SK-N-SH (cell line): ENCODE measurements at regions not wholly inside any gene's neighbourhood (a gene's known extent, or its start where the extent isn't known, plus 50 kb on each side); places are given as distances from the start of the nearest gene placed in this dataset.
"Not testable (repeated sequence)": the region's sequence is repeated elsewhere in the genome, so short reads cannot be mapped to it uniquely, and the experiment has no call there.

Experiments used
- CTCF ChIA-PET: fragments of 300-600, 350-600 bp; formaldehyde crosslinking; extraction: SDS; loops from one replicate; lab custom pipeline; 2021; lab: Yijun Ruan, JAX
- POLR2A ChIA-PET: fragments of 350-600 bp; sonication (Branson Sonifier 250); formaldehyde crosslinking; extraction: SDS; loops from one replicate; lab custom pipeline; 2020; ENCODE audit warnings: antibody characterized with exemption, inconsistent platforms; lab: Yijun Ruan, JAX
- DNase-seq: peaks from one replicate; pipeline ENCODE4 v3.0.0; 2012
- H2AFZ ChIP-seq: fragments of 200-600 bp; sonication (generic); 2 replicates; pipeline ENCODE4 v1.8.1; 2016; ENCODE audit warnings: antibody characterized with exemption, mild to moderate bottlenecking, low read depth
- H3F3A ChIP-seq: fragments of 200-600 bp; sonication (generic); replicated peaks from 2 replicates; pipeline ENCODE3; 2016; ENCODE audit warnings: antibody characterized with exemption, mild to moderate bottlenecking; ENCODE audit not compliant: insufficient read depth
- H3K27ac ChIP-seq, 2 experiments: fragments of 200-500 bp in 1 of 2; fragments of 200-600 bp in 1 of 2; sonication (Bioruptor generic) in 1 of 2; sonication (generic), shearing (Covaris generic) in 1 of 2; 2 replicates each; pipeline versions ENCODE4 v1.5.1 to v1.6.1; 2014 to 2016; ENCODE audit warnings: low read depth in 2 of 2, inconsistent platforms in 1 of 2, low read length in 1 of 2, mild to moderate bottlenecking in 1 of 2, mixed read lengths in 1 of 2
- H3K27me3 ChIP-seq: fragments of 200-600 bp; sonication (generic), shearing (Covaris generic); 2 replicates; pipeline ENCODE4 v1.6.1; 2016; ENCODE audit warnings: mixed run types; ENCODE audit not compliant: insufficient read depth
- H3K36me3 ChIP-seq, 2 experiments: fragments of 200-500 bp in 1 of 2; fragments of 200-600 bp in 1 of 2; sonication (Bioruptor generic) in 1 of 2; sonication (generic) in 1 of 2; replicated peaks in 1 of 2; 2 replicates each; pipeline versions ENCODE3 to v1.5.1; 2014 to 2016; ENCODE audit warnings: low read length in 1 of 2, mild to moderate bottlenecking in 1 of 2; ENCODE audit not compliant: insufficient read depth in 2 of 2, control insufficient read depth in 1 of 2
- H3K4me1 ChIP-seq, 2 experiments: fragments of 200-500 bp in 1 of 2; fragments of 200-600 bp in 1 of 2; sonication (Bioruptor generic) in 1 of 2; sonication (generic), shearing (Covaris generic) in 1 of 2; 2 replicates each; pipeline versions ENCODE4 v1.5.1 to v1.6.1; 2014 to 2016; ENCODE audit warnings: low read depth in 1 of 2, low read length in 1 of 2, mixed run types in 1 of 2; ENCODE audit not compliant: insufficient read depth in 2 of 2, control insufficient read depth in 1 of 2
- H3K4me2 ChIP-seq: fragments of 200-600 bp; sonication (generic), shearing (Covaris generic); 2 replicates; pipeline ENCODE4 v1.6.1; 2017; ENCODE audit warnings: mixed run types
- H3K4me3 ChIP-seq, 2 experiments: fragments of 200-500 bp in 1 of 2; fragments of 200-600 bp in 1 of 2; sonication (Bioruptor generic) in 1 of 2; sonication (generic), shearing (Covaris generic) in 1 of 2; 2 replicates each; pipeline versions ENCODE4 v1.5.1 to v1.8.1; 2014 to 2016; ENCODE audit warnings: low read depth in 2 of 2, inconsistent platforms in 1 of 2, low read length in 1 of 2, mild to moderate bottlenecking in 1 of 2, mixed read lengths in 1 of 2, moderate library complexity in 1 of 2
- H3K79me2 ChIP-seq: fragments of 200-600 bp; sonication (generic); 2 replicates; pipeline ENCODE4 v1.8.1; 2017; ENCODE audit warnings: mild to moderate bottlenecking; ENCODE audit not compliant: insufficient read depth
- H3K9ac ChIP-seq: fragments of 200-600 bp; sonication (generic); 2 replicates; pipeline ENCODE4 v1.6.1; 2017; ENCODE audit warnings: mixed run types
- H3K9me2 ChIP-seq: fragments of 200-600 bp; sonication (generic); 2 replicates; pipeline ENCODE4 v1.6.1; 2017; ENCODE audit warnings: mixed run types
- H3K9me3 ChIP-seq: fragments of 200-600 bp; sonication (generic); 2 replicates; pipeline ENCODE4 v1.6.1; 2017; ENCODE audit warnings: mixed run types, mild to moderate bottlenecking, moderate library complexity
- H4K20me1 ChIP-seq: fragments of 200-600 bp; sonication (generic); 2 replicates; pipeline ENCODE4 v1.6.1; 2017; ENCODE audit warnings: mild to moderate bottlenecking, mixed run types; ENCODE audit not compliant: insufficient read depth
- EP300 ChIP-seq, 2 experiments: IDR thresholded peaks; 2 replicates each; pipeline versions ENCODE4 v1.4.0 to v1.6.1; 2012; ENCODE audit warnings: borderline replicate concordance in 1 of 2, low read depth in 1 of 2, low read length in 1 of 2
- EZH2phosphoT487 ChIP-seq: fragments of 200-600 bp; sonication (generic); IDR thresholded peaks from 2 replicates; pipeline ENCODE4 v1.6.1; 2017; ENCODE audit warnings: low read depth, mixed run types, mild to moderate bottlenecking, antibody characterized with exemption, moderate library complexity, borderline replicate concordance
- IRF3 ChIP-seq: fragments of 150-350 bp; IDR thresholded peaks from 2 replicates; pipeline ENCODE4 v1.6.1; 2016; ENCODE audit warnings: mild to moderate bottlenecking, low read depth, low read length
- RAD21 ChIP-seq: IDR thresholded peaks from 2 replicates; pipeline ENCODE4 v1.6.1; 2012; ENCODE audit warnings: mild to moderate bottlenecking, low read length
- RXRA ChIP-seq: IDR thresholded peaks from 2 replicates; pipeline ENCODE4 v1.4.0; 2012; ENCODE audit warnings: low read depth, mild to moderate bottlenecking, borderline replicate concordance
- WGBS: methylation state at CpG from one replicate; pipeline ENCODE4 v1.1.6; 2017; ENCODE audit warnings: low lambda C conversion rate; 5-methylcytosine and 5-hydroxymethylcytosine counted together
- TF ChIP-seq, protein P1 (sequence below): IDR thresholded peaks from 2 replicates; pipeline ENCODE4 v1.6.1; 2012; ENCODE audit warnings: mild to moderate bottlenecking, low read depth, low read length, moderate library complexity

DNA sequence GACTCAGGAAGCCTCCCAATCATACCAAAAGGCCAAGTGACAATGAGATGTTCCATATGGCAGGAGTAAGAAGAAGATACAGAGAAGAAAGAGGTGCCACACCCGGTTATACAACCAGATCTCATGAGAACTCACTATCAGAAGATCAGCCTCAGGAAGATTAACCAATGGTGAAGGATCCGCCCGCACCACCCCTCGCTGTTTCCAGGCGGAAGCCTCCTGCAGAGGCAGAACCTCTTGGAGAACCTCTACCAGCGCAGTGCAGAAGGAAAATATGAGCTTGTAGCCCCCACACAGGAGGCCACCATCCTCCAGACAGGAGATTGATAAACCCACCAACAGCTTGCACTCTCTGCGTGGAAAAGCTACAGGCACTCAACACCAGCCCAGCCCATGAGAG lies 245.1 kb downstream of the POTED start (continued):
- TF ChIP-seq RAD21 (no peak), IRF3 (no peak), EZH2phosphoT487 (no peak), EP300 (IDR thresholded peaks at IDR 0.05; ENCODE audit: borderline replicate concordance in 1 of 2, low read depth in 1 of 2, low read length in 1 of 2) (no peak), RXRA (no peak)

DNA sequence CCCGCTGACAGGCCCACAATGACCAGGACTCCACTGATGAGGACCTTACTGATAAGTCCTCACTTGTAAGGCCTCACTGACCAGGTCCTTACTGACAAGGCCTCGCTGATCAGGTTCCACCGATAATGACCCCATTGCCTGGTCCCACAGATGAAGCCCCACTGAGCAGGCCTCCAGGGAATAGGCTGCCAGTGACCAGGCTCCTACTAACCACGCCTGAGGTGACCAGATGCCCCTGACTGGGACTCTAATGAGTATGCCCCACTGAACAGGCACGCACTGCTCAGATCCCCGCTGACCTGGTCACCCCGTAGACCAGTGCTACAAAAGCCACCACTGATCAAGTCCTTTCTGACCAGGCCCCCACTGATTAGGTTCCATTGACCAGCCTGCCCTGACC lies 241.2 kb downstream of the POTED start:
- H3K9ac ChIP-seq, H3K79me2 ChIP-seq, POLR2A ChIA-PET, CTCF ChIA-PET, H3K9me3 ChIP-seq, H3K4me3 ChIP-seq, H3K27me3 ChIP-seq, H3K4me1 ChIP-seq, DNase-seq, H3F3A ChIP-seq, H2AFZ ChIP-seq, H3K4me2 ChIP-seq, H3K27ac ChIP-seq, H3K36me3 ChIP-seq, H3K9me2 ChIP-seq, H4K20me1 ChIP-seq: not testable (repeated sequence)
- 20% methylated on average over 1 of the region's 7 CpGs for WGBS

DNA sequence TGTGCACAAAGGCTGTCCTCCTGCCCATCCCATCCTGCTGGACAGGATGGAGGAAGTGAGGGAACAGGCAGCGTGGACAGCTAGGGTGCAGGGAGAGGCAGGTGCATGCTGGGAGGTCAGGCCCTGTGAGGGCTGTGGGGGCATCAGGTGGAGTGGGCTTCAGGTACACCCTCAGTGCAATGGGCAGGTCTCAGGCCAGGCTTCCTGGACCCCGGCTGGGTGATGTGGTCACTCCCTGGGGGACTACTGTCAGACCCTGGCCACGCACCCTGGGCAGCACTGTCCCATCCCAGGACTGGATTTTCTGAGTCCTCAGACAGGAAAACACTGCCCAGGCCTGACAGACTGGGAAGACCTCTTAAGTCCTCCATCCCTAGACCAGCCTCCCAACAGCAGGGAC lies 239.9 kb downstream of the POTED start:
- no CpG with 5 or more reads among the region's 3 CpGs for WGBS
- H3F3A ChIP-seq, H3K4me3 ChIP-seq, H3K9me3 ChIP-seq, H2AFZ ChIP-seq, H3K27ac ChIP-seq, H3K9ac ChIP-seq, H3K79me2 ChIP-seq, H3K36me3 ChIP-seq, DNase-seq, H3K27me3 ChIP-seq, H4K20me1 ChIP-seq, CTCF ChIA-PET, H3K9me2 ChIP-seq, H3K4me1 ChIP-seq, POLR2A ChIA-PET, H3K4me2 ChIP-seq: not testable (repeated sequence)

- H3K4me3 ChIP-seq, H3K27me3 ChIP-seq, H3K4me1 ChIP-seq, CTCF ChIA-PET, H3K36me3 ChIP-seq, H3K4me2 ChIP-seq, H3F3A ChIP-seq, H3K9ac ChIP-seq, POLR2A ChIA-PET, H3K9me3 ChIP-seq, H2AFZ ChIP-seq, H4K20me1 ChIP-seq, H3K79me2 ChIP-seq, H3K9me2 ChIP-seq, DNase-seq, H3K27ac ChIP-seq: not testable (repeated sequence)
- TF ChIP-seq, protein P1, sequence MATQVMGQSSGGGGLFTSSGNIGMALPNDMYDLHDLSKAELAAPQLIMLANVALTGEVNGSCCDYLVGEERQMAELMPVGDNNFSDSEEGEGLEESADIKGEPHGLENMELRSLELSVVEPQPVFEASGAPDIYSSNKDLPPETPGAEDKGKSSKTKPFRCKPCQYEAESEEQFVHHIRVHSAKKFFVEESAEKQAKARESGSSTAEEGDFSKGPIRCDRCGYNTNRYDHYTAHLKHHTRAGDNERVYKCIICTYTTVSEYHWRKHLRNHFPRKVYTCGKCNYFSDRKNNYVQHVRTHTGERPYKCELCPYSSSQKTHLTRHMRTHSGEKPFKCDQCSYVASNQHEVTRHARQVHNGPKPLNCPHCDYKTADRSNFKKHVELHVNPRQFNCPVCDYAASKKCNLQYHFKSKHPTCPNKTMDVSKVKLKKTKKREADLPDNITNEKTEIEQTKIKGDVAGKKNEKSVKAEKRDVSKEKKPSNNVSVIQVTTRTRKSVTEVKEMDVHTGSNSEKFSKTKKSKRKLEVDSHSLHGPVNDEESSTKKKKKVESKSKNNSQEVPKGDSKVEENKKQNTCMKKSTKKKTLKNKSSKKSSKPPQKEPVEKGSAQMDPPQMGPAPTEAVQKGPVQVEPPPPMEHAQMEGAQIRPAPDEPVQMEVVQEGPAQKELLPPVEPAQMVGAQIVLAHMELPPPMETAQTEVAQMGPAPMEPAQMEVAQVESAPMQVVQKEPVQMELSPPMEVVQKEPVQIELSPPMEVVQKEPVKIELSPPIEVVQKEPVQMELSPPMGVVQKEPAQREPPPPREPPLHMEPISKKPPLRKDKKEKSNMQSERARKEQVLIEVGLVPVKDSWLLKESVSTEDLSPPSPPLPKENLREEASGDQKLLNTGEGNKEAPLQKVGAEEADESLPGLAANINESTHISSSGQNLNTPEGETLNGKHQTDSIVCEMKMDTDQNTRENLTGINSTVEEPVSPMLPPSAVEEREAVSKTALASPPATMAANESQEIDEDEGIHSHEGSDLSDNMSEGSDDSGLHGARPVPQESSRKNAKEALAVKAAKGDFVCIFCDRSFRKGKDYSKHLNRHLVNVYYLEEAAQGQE = peak; percentile 86
- 38% methylated on average over 6 of the region's 6 CpGs for WGBS
These were observed 237.1 kb downstream of the POTED start for GRCh38 chr21:13846718-13847117.

DNA sequence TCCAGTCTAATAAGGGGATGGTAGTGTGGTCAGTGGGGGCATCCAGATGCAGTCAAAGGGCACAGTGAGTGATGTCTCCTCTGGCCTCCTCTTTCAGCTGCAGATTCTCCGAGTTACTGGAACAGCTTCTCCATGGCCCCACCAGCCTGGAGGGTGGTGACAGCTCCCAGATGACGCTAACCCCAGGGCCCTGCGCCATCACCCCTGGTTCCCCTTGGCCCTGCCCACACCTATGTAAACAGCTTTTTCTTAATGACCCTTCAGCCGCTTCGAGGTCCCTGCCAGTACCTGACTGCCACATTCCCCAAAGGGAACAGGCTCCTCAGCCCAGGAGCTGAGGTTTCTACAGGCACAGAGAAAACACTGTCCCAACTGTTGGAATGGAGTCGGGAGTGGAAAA lies 235.0 kb downstream of the POTED start:
- H3K36me3 ChIP-seq, H3K4me3 ChIP-seq, H3F3A ChIP-seq, H3K4me2 ChIP-seq, H3K9ac ChIP-seq, DNase-seq, H3K9me3 ChIP-seq, H4K20me1 ChIP-seq, H3K27me3 ChIP-seq, H3K4me1 ChIP-seq, CTCF ChIA-PET, H3K27ac ChIP-seq, H3K79me2 ChIP-seq, POLR2A ChIA-PET, H2AFZ ChIP-seq, H3K9me2 ChIP-seq: not testable (repeated sequence)
- WGBS = 46% methylated on average over 6 of the region's 6 CpGs
